HUDEP-2 (cell line): ENCODE measurements at regions not wholly inside any gene's neighbourhood (a gene's known extent, or its start where the extent isn't known, plus 50 kb on each side); places are given as distances from the start of the nearest gene placed in this dataset.

Experiments
- DNase-seq, 76 experiments: peaks; one replicate each; lab custom pipeline; 2025; ENCODE audit not compliant: unreplicated experiment in 76 of 76; lab: John Stamatoyannopoulos, UW

GRCh38 chr3:5304188-5304587 lies 116.7 kb downstream of the EDEM1 start:
- no peak for DNase-seq

DNA sequence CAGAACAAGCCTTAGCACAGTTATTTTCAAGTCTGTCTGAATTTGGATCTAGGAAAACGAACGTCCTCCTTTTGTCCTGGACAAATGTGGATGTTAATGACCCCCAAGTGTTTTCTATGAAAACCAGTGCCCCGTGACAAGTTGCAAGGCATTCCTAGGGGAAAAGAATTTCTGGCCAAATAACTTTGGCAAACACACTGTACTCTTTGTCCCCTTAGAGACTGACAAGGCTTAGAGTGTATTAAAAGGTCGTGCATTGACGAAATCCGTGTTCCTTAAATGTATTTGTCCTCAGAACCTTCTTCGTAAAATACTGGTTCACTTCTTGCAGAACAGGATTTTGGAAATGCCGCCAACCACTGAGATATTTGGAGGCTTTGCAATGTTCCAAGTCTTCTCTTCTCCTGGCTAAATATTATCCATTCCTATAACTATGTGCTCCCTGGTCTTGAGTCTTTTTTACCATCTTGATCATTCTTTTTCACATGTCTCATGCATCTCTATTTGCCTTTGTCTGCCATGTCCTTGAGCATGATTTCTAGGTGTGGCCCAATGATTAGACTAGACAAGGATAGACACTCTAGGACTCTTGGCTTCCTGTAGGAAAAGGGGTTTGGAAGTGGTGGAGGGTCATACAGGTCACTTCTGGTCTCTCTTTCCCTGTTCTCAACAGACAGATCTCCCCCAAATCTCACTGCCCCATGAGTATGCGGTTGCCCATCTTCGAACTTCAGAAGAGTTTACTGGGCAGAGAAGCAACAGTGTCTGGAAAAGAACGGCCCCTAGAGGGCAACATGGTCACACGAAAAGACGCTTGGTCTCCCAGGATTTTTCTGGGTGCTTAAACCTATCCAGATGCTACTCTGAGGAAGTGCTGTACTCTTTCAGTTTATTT lies 117.5 kb downstream of the EDEM1 start:
- peak in 34 of 76 experiments; percentile 1 to 45 (median 9) for DNase-seq

DNA sequence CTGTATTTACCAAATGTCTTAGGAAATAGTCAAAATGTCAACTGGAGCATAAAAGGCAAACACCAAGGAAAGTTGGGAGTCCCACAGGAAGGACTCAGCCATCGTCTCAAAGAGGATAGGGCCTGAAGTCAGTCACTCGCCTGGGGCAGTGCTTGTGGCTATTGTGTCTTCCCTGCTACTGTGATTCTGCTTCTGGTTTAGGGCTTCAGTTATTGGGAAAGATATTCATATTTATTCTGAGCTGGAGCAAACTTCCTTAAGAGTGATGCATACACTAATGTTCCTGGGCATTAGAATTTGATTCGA lies 118.1 kb downstream of the EDEM1 start:
- DNase-seq, result no peak

- DNase-seq, result no peak
Measured at GRCh38 chr3:5309171-5309570, 121.7 kb downstream of the EDEM1 start.

DNA sequence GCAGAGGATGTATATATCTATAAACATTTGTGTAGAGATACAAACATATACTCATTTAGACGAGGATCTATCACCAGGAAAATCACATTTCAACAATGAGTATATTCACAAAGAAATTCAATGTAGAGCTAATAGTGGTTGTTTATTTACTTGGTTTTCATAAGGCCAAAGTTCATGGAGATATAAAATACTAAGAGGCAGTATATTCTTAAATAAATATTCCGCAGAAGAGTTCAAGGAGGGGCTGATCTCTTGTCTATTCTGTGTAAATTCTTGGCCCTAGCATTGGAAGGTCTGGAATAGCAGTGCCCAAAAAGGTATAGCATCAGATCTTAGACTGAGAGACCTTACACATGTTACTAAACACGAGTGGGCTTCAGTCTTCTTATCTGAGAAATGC lies 122.1 kb downstream of the EDEM1 start:
- DNase-seq, result no peak

GRCh38 chr3:5310509-5310908 lies 123.0 kb downstream of the EDEM1 start:
- DNase-seq, result peak in 2 of 76 experiments; percentile 1 to 2

DNA sequence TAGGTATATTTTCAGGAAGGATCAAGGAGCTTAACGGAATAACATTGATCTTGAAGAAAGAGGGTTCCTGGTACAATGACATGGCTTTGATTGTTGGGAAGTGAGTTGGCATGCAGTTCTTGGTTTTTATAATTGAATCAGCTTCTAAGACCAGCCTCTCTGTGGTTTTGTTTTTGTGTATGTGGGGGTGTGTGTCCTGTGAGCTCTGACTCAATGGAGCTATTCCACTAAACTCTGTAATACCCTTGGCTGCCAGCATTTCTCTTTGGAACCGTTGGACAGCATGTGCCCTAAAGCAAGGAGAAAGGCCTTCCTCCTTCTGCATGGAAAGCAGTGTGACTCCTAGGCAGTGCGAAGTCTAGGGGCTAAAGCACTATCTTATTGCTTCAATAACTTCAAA lies 124.8 kb downstream of the EDEM1 start:
- DNase-seq, result no peak

DNA sequence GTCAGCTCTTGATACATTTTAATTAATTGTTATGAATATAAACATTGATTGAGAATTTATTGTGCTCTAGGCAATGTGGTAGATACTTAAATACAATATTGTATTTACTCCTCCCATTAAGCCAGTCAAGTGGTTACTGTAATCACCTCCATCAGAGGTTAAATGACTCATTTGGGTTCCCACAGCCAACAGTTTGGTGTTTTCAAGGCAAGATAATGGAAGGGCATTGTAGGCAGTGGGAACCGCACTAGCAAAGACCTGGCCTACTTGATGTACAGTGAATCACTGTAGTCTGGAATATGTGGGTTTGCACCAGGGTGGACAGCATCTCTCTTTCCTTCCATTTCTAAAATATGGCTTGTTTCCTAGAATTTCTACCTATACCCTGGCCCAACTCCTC lies 127.4 kb downstream of the EDEM1 start:
- peak in 3 of 76 experiments; percentile 2 to 4 (median 4) for DNase-seq

- no peak for DNase-seq
Measured at GRCh38 chr3:5317557-5317956, 130.1 kb downstream of the EDEM1 start.

GRCh38 chr3:5319454-5319853 lies 131.9 kb downstream of the EDEM1 start:
- DNase-seq, result no peak

DNA sequence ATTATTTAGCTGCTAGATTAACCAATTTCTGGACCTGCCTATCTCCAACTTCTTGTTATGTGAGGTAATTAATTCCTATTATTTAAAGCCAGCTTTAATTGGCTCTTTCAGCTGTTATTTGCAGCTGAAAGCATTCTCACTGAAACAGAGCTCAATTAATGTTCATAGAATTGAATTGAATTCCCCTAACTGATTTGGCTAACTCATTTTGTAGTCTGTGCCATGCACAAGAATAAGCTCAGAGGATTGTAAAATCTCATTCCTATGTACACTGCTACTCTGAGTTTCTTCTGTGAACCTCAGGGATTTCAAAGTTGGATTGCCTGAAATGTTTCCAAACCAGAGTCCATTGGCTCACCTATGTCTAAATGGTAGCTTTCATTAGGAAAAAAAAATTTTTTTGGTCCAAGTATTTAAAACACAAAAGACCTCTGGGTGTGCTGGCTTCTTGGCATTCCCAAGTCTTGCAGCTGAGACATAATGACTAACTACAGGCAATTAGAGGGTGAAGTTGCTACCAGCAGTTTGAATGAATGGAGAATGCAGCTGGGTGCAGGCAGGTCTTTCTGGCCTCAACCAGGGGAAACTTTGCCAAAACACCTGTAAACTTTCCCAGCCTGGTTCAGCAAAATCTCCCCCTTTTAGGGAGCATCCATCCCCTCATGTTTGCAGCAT lies 134.3 kb downstream of the EDEM1 start:
- DNase-seq, result no peak

DNA sequence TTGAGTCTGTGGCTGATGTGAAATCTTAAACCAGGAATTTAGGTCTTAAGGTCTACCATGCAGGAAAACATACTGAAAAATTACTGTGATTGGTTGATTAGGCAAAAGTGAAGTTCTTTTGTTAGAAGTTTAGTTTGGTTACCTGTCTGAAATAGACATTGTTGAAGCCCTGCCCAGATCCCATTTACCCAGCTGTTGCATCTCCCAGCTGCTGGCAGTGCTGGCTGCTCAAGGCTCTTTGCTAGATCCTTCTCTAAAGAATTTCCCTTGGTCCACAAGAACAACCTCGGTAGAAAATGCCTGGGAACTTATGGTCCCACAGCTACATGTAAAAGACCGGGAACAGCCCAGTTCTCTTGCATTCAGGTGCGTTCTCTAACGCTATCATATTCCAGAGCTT lies 137.3 kb downstream of the EDEM1 start:
- DNase-seq, result no peak

DNA sequence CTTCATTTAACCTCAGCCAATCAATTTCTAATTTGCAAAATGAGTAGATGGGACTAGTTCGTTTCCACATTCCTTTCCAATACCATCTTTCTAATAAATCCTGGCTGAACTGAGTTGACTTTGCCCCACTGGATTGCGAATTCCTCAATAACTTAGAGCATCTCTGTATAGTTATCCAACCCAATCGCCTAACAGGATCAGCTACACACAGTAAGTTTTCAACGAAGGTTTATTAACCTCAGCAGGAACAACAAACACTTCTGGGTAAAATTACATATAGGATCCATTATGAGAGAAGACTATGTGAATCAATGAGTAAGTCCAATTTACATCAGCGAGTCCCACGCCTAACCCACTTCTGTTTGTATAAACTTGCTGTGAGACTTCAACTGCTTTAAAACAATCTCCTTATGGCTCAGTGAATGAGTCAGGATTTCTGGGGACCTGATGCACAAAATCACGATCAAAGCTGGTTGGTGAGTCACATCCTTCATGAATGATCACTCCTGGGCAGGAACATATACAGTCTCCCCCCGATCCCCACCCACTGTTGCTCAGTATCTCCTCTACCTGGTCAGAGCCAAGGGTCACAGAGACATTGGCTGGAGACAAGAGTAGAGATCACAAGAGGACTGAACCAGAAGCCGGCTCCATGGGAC lies 142.8 kb downstream of the EDEM1 start:
- no peak for DNase-seq

- DNase-seq, result no peak
Measured at GRCh38 chr3:5331567-5332269, 144.2 kb downstream of the EDEM1 start.

GRCh38 chr3:5332270-5332956 lies 144.9 kb downstream of the EDEM1 start:
- no peak for DNase-seq

- no peak for DNase-seq
Measured at GRCh38 chr3:5339967-5340535, 152.5 kb downstream of the EDEM1 start.

- DNase-seq, result no peak
Measured at GRCh38 chr3:5341610-5342009, 154.1 kb downstream of the EDEM1 start.

- no peak for DNase-seq
Measured at GRCh38 chr3:5343459-5343858, 156.0 kb downstream of the EDEM1 start.

GRCh38 chr3:5344707-5345106 lies 157.2 kb downstream of the EDEM1 start:
- no peak for DNase-seq

DNA sequence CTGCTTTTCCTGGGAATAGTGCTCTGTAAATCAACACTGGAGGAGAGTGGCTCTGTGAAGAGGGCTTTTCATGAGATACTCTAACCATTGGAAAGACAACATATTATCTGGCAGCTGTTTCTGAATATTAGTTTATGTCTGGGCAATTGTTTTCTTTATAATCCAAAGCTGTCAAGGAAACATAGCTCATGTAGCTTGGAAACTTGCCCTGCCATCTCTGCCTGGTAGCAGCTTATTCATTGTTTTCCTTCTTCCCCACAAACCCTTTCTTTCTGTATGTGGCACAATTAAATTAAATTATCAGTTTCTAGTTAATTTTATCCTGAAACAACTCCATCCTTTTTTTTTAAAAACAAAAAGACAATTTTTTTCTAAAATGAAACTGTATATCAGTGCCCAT lies 160.0 kb downstream of the EDEM1 start:
- DNase-seq, result no peak
